Thyroid gland (tissue), 4 donors: ENCODE measurements at regions not wholly inside any gene's neighbourhood (a gene's known extent, or its start where the extent isn't known, plus 50 kb on each side); places are given as distances from the start of the nearest gene placed in this dataset.

Experiments
- CTCF ChIP-seq, 6 experiments: fragments of 200-600 bp in 3 of 6; fragments of 450-650 bp in 3 of 6; sonication (generic) in 3 of 6; IDR thresholded peaks; one replicate each; pipeline ENCODE4 v1.5.1; 2016 to 2019; ENCODE audit warnings: antibody characterized with exemption in 6 of 6, mild to moderate bottlenecking in 2 of 6, inconsistent platforms in 1 of 6, moderate library complexity in 1 of 6
- POLR2A ChIP-seq, 2 donors: fragments of 450-650 bp; IDR thresholded peaks; one replicate each; pipeline ENCODE4 v1.6.1; 2017; ENCODE audit warnings: antibody characterized with exemption in 2 of 2, mild to moderate bottlenecking in 2 of 2, moderate library complexity in 1 of 2

DNA sequence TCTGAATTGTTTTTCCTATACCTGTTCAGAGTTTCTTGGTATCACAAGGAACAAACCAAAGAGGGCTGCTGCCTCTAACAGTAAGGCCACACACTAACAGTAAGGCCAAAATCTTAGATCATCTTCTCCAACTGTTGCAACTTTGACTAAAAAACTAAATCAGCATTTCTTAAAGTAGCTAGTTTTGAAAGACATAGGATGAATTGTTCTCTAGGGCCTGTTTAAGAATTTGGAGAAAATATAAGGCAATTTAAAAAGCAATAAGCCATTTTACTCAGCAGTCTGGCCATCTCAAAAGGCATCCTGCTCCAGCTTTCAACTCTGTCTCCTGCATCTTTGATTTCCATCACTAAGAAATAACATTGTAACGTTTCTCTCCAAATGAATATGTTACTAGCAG lies 105.0 kb upstream of the MON1B start:
- TF ChIP-seq CTCF (IDR thresholded peaks at IDR 0.05) = no peak
- TF ChIP-seq POLR2A (IDR thresholded peaks at IDR 0.05) = no peak
